HepG2 (cell line): ENCODE measurements at regions not wholly inside any gene's neighbourhood (a gene's known extent, or its start where the extent isn't known, plus 50 kb on each side); places are given as distances from the start of the nearest gene placed in this dataset.

Experiments used
- CTCF ChIP-seq: sonication (generic); formaldehyde crosslinking; IDR thresholded peaks from 2 replicates; pipeline ENCODE4 v1.5.0; 2020; ENCODE audit warnings: mild to moderate bottlenecking, missing genetic modification reagents, moderate library complexity
- MAZ ChIP-seq, 2 experiments: sonication (generic) in 1 of 2; formaldehyde crosslinking in 1 of 2; IDR thresholded peaks; 2 replicates each; pipeline versions ENCODE4 v1.5.0 to v1.6.1; 2012 to 2020; ENCODE audit warnings: low read depth in 2 of 2, mild to moderate bottlenecking in 2 of 2, borderline replicate concordance in 1 of 2, improper control_type of control experiment in 1 of 2, low read length in 1 of 2, missing genetic modification reagents in 1 of 2, moderate library complexity in 1 of 2
- POLR2AphosphoS5 ChIP-seq: IDR thresholded peaks from 2 replicates; pipeline ENCODE4 v1.6.1; 2012; ENCODE audit warnings: low read depth, low read length
- USF2 ChIP-seq, 2 experiments: sonication (generic) in 1 of 2; formaldehyde crosslinking in 1 of 2; IDR thresholded peaks; 2 replicates each; pipeline versions ENCODE4 v1.5.1 to v1.6.1; 2011 to 2020; ENCODE audit warnings: borderline replicate concordance in 1 of 2, low read depth in 1 of 2, low read length in 1 of 2, mild to moderate bottlenecking in 1 of 2, missing genetic modification reagents in 1 of 2, moderate library complexity in 1 of 2
- ZBTB10 ChIP-seq: sonication (generic); formaldehyde crosslinking; IDR thresholded peaks from 2 replicates; pipeline ENCODE4 v1.4.0; 2020; ENCODE audit warnings: missing genetic modification reagents, borderline replicate concordance
- ZMYM3 ChIP-seq: sonication (generic); formaldehyde crosslinking; IDR thresholded peaks from 2 replicates; pipeline ENCODE4 v1.5.1; 2020; ENCODE audit warnings: mild to moderate bottlenecking, missing genetic modification reagents
- ZNF512B ChIP-seq: sonication (generic); formaldehyde crosslinking; IDR thresholded peaks from 2 replicates; pipeline ENCODE4 v1.5.1; 2020; ENCODE audit warnings: missing genetic modification reagents, mild to moderate bottlenecking, borderline replicate concordance

- TF ChIP-seq CTCF (no peak), ZBTB10 (CRISPR knock-in tag) (no peak), POLR2AphosphoS5 (no peak), MAZ (IDR thresholded peaks at IDR 0.05; ENCODE audit: borderline replicate concordance, low read depth, low read length) (no peak), MAZ (CRISPR knock-in tag; IDR thresholded peaks at IDR 0.05; ENCODE audit: low read depth) (no peak), ZMYM3 (no peak), USF2 (IDR thresholded peaks at IDR 0.05; ENCODE audit: low read depth, low read length) (no peak), USF2 (CRISPR knock-in tag; IDR thresholded peaks at IDR 0.05; ENCODE audit: borderline replicate concordance) (no peak), ZNF512B (no peak)
Measured at GRCh38 chr18:75344161-75344560, 83.3 kb downstream of the SMIM21 start.
